Tibial artery (tissue), 4 donors: ENCODE measurements at regions not wholly inside any gene's neighbourhood (a gene's known extent, or its start where the extent isn't known, plus 50 kb on each side); places are given as distances from the start of the nearest gene placed in this dataset.

Source experiments
- DNase-seq, 2 donors: peaks; one replicate each; pipeline ENCODE4 v3.0.0-alpha.2; 2019
- H3K27ac ChIP-seq, 2 donors: fragments of 200-600 bp; sonication (generic) in 1 of 2; 1 replicate in 1 of 2; 2 replicates in 1 of 2; pipeline ENCODE4 v1.5.1; 2018 to 2019; ENCODE audit warnings: mild to moderate bottlenecking in 1 of 2
- H3K27me3 ChIP-seq, 2 donors: fragments of 200-600 bp; sonication (generic) in 1 of 2; one replicate each; pipeline versions ENCODE4 v1.5.1 to v1.6.0; 2016 to 2019
- H3K36me3 ChIP-seq, 3 donors: fragments of 200-600 bp; sonication (generic) in 2 of 3; one replicate each; pipeline ENCODE4 v1.5.1; 2016 to 2019; ENCODE audit warnings: mild to moderate bottlenecking in 2 of 3
- H3K4me1 ChIP-seq, 4 donors: fragments of 200-600 bp; sonication (generic) in 2 of 4; 1 replicate in 3 of 4; 2 replicates in 1 of 4; pipeline ENCODE4 v1.5.1; 2016 to 2019
- H3K4me3 ChIP-seq, 2 donors: fragments of 200-600 bp; sonication (generic) in 1 of 2; 1 replicate in 1 of 2; 2 replicates in 1 of 2; pipeline ENCODE4 v1.5.1; 2018 to 2019; ENCODE audit warnings: mild to moderate bottlenecking in 2 of 2
- H3K9me3 ChIP-seq, 3 donors: fragments of 200-600 bp; sonication (generic) in 1 of 3; one replicate each; pipeline ENCODE4 v1.5.1; 2016 to 2019
- CTCF ChIP-seq, 2 experiments: fragments of 200-600 bp in 1 of 2; fragments of 450-650 bp in 1 of 2; IDR thresholded peaks; one replicate each; pipeline ENCODE4 v1.5.1; 2017 to 2019; ENCODE audit warnings: antibody characterized with exemption in 2 of 2, mild to moderate bottlenecking in 1 of 2, moderate library complexity in 1 of 2
- intact Hi-C: fragments of 100-400 bp; cut with DNase I; formaldehyde crosslinking; loops from one replicate; pipeline ENCODE4 v1.15.0; 2023; ENCODE audit warnings: low total_unique reads

GRCh38 chr18:10295751-10296150 is 158.7 kb upstream of the APCDD1 start:
- intact Hi-C loops = no loop called here
- Histone ChIP-seq H3K4me1 (no peaks in the 10 kb centered on the region), H3K9me3 (no peaks in the 10 kb centered on the region), H3K27ac (no peak overlapping the region), H3K36me3 (no peaks in the 10 kb centered on the region), H3K27me3 (no peaks in the 10 kb centered on the region), H3K4me3 (no peak overlapping the region)
- no peak for DNase-seq
- no peak for TF ChIP-seq CTCF (IDR thresholded peaks at IDR 0.05)

GRCh38 chr18:10296491-10296890 is 157.9 kb upstream of the APCDD1 start:
- TF ChIP-seq CTCF (IDR thresholded peaks at IDR 0.05) = no peak
- H3K9me3 ChIP-seq = no peaks in the 10 kb centered on the region
- no peak overlapping the region for H3K4me3 ChIP-seq
- DNase-seq = no peak
- intact Hi-C loops = no loop called here
- H3K27ac ChIP-seq = no peak overlapping the region
- H3K36me3 ChIP-seq = no peaks in the 10 kb centered on the region
- H3K27me3 ChIP-seq = no peaks in the 10 kb centered on the region
- no peaks in the 10 kb centered on the region for H3K4me1 ChIP-seq

GRCh38 chr18:10297086-10297485 is 157.3 kb upstream of the APCDD1 start:
- no peak for TF ChIP-seq CTCF (IDR thresholded peaks at IDR 0.05)
- H3K4me1 ChIP-seq = no peaks in the 10 kb centered on the region
- intact Hi-C loops = no loop called here

GRCh38 chr18:10298346-10298745 is 156.1 kb upstream of the APCDD1 start:
- TF ChIP-seq CTCF (IDR thresholded peaks at IDR 0.05) = no peak
- no peak overlapping the region for H3K4me3 ChIP-seq
- H3K9me3 ChIP-seq = no peaks in the 10 kb centered on the region

More at GRCh38 chr18:10297086-10297485, 157.3 kb upstream of the APCDD1 start:
- Histone ChIP-seq H3K36me3 (no peaks in the 10 kb centered on the region), H3K27me3 (no peaks in the 10 kb centered on the region), H3K4me3 (no peak overlapping the region), H3K27ac (no peak overlapping the region), H3K9me3 (no peaks in the 10 kb centered on the region)
- no peak for DNase-seq

GRCh38 chr18:10299643-10300042 is 154.8 kb upstream of the APCDD1 start:
- H3K9me3 ChIP-seq = no peaks in the 10 kb centered on the region
- no peak for TF ChIP-seq CTCF (IDR thresholded peaks at IDR 0.05)
- H3K27me3 ChIP-seq = no peaks in the 10 kb centered on the region
- H3K4me3 ChIP-seq = no peak overlapping the region
- no peak overlapping the region for H3K27ac ChIP-seq
- no peak for DNase-seq
- intact Hi-C loops = no loop called here
- H3K36me3 ChIP-seq = no peaks in the 10 kb centered on the region
- no peaks in the 10 kb centered on the region for H3K4me1 ChIP-seq

More at GRCh38 chr18:10298346-10298745, 156.1 kb upstream of the APCDD1 start:
- DNase-seq = no peak
- H3K4me1 ChIP-seq = no peaks in the 10 kb centered on the region
- no peaks in the 10 kb centered on the region for H3K27me3 ChIP-seq
- no peaks in the 10 kb centered on the region for H3K36me3 ChIP-seq
- H3K27ac ChIP-seq = no peak overlapping the region
- intact Hi-C loops = no loop called here

- intact Hi-C loops = no loop called here
- no peak for DNase-seq
- Histone ChIP-seq H3K4me3 (no peak overlapping the region), H3K4me1 (no peaks in the 10 kb centered on the region), H3K27ac (no peak overlapping the region), H3K27me3 (no peaks in the 10 kb centered on the region), H3K36me3 (no peaks in the 10 kb centered on the region), H3K9me3 (no peaks in the 10 kb centered on the region)
- TF ChIP-seq CTCF (IDR thresholded peaks at IDR 0.05) = no peak
These were observed 153.7 kb upstream of the APCDD1 start for GRCh38 chr18:10300739-10301138.
